AG04450 (cell line): ENCODE measurements at regions not wholly inside any gene's neighbourhood (a gene's known extent, or its start where the extent isn't known, plus 50 kb on each side); places are given as distances from the start of the nearest gene placed in this dataset.

Experiments used
- CTCF ChIA-PET: fragments of 300-600, 350-600 bp; formaldehyde crosslinking; extraction: SDS; loops from one replicate; lab custom pipeline; 2022; ENCODE audit warnings: antibody characterized with exemption, inconsistent platforms; lab: Charles Lee
- POLR2A ChIA-PET: fragments of 350-600 bp; formaldehyde crosslinking; extraction: SDS; loops from one replicate; lab custom pipeline; 2021; ENCODE audit warnings: antibody characterized with exemption, inconsistent platforms; lab: Yijun Ruan, JAX
- DNase-seq: peaks from one replicate; pipeline ENCODE4 v3.0.0-alpha.2; 2011; ENCODE audit warnings: low read depth, low spot score
- H3K27ac ChIP-seq: one replicate; pipeline ENCODE4 v1.5.1; 2012; ENCODE audit warnings: low read depth, low read length, control low read depth
- H3K27me3 ChIP-seq: one replicate; pipeline ENCODE4 v1.6.0; 2012; ENCODE audit warnings: low read length; ENCODE audit not compliant: control insufficient read depth, insufficient read depth
- H3K4me3 ChIP-seq: 2 replicates; pipeline ENCODE4 v1.5.1; 2011; ENCODE audit warnings: mild to moderate bottlenecking, low read depth, low read length, control low read depth
- H3K9me3 ChIP-seq: 2 replicates; pipeline ENCODE4 v1.5.1; 2012; ENCODE audit warnings: low read length; ENCODE audit not compliant: control insufficient read depth, insufficient read depth
- CTCF ChIP-seq: IDR thresholded peaks from 2 replicates; pipeline ENCODE4 v1.5.1; 2011; ENCODE audit warnings: low read depth, low read length, control low read depth, inconsistent platforms

- H3K27ac ChIP-seq: no peak overlapping the region
- H3K27me3 ChIP-seq: peaks cover 2% of the 10 kb centered on the region
- no peaks in the 10 kb centered on the region for H3K9me3 ChIP-seq
- no peak for DNase-seq
- no peak for TF ChIP-seq CTCF
- H3K4me3 ChIP-seq: no peak overlapping the region
- POLR2A ChIA-PET: no interaction called here
- CTCF ChIA-PET: interaction anchor here (1.1 to 1.7 kb wide), 2 partner anchors 453 to 597 kb away, joined by 3 to 4 read pairs; no protein-coding TSS in a partner anchor
Observed at GRCh38 chr1:177351361-177352108, 180.8 kb downstream of the BRINP2 start.

GRCh38 chr1:177346790-177347359 lies 176.1 kb downstream of the BRINP2 start:
- Histone ChIP-seq H3K27ac (no peak overlapping the region), H3K9me3 (no peaks in the 10 kb centered on the region), H3K4me3 (no peak overlapping the region), H3K27me3 (peaks cover 2% of the 10 kb centered on the region)
- ChIA-PET CTCF (interaction anchor here (1.4 kb wide), 1 partner anchor 448 kb away, joined by 4 read pairs; no protein-coding TSS in a partner anchor), POLR2A (no interaction called here)
- no peak for DNase-seq
- TF ChIP-seq CTCF: no peak

- POLR2A ChIA-PET: no interaction called here
- DNase-seq: no peak
- Histone ChIP-seq H3K4me3 (no peak overlapping the region), H3K9me3 (no peaks in the 10 kb centered on the region), H3K27ac (no peak overlapping the region), H3K27me3 (no peaks in the 10 kb centered on the region)
- no peak for TF ChIP-seq CTCF
- CTCF ChIA-PET: interaction anchor here (0.9 kb wide), 2 partner anchors 38 to 445 kb away, joined by 3 read pairs; no protein-coding TSS in a partner anchor
Observed at GRCh38 chr1:177343445-177343844, 172.7 kb downstream of the BRINP2 start.

- H3K4me3 ChIP-seq: no peak overlapping the region
- no peak for TF ChIP-seq CTCF
- no peak overlapping the region for H3K27ac ChIP-seq
- no peaks in the 10 kb centered on the region for H3K27me3 ChIP-seq
- ChIA-PET POLR2A (no interaction called here), CTCF (no interaction called here)
- no peak for DNase-seq
- no peaks in the 10 kb centered on the region for H3K9me3 ChIP-seq
Observed at GRCh38 chr1:177341773-177342172, 171.0 kb downstream of the BRINP2 start.

GRCh38 chr1:177340601-177341067 lies 169.9 kb downstream of the BRINP2 start:
- CTCF ChIA-PET: no interaction called here
- H3K27ac ChIP-seq: no peak overlapping the region
- H3K9me3 ChIP-seq: no peaks in the 10 kb centered on the region
- DNase-seq: no peak
- H3K27me3 ChIP-seq: no peaks in the 10 kb centered on the region
- POLR2A ChIA-PET: no interaction called here
- H3K4me3 ChIP-seq: no peak overlapping the region
- TF ChIP-seq CTCF: no peak
